ENCODE measurements at regions not wholly inside any gene's neighbourhood (a gene's known extent, or its start where the extent isn't known, plus 50 kb on each side); places are given as distances from the start of the nearest gene placed in this dataset.

DNA sequence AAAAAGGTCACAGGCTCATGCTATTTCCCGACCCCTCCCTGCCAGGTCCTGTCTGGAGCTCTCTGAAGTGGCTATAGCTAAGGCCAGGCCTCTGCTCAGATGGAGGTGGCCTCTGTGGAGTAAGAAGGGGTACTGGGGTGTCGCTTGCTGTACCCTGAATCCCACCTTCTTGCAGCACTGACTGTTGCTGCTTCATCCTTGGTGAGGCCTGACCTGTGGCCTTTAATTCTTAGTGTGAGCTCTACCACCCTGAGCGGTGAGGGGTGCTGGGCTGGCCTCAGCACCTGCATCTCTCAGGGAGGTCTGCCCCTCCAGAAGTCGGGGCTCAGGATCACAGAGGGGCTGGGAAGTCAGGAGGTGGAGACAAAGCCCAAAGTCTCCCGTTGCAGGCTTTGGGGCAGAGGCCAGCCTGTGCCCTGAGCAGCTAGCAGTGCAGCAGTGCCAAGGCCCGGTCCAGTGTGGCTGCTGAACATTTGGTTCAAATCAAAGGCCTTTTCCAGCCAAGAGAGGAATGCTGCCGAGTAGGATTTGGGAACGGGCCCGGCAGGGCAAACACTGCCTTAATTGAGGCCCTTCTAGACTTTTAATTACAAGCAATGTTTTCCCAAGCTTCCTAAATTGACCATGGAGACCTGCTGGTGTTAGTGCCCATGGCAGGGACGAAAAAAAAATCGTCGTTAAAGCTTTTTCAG lies 133.5 kb upstream of the HAAO start (continued):
- TF ChIP-seq, protein P1, sequence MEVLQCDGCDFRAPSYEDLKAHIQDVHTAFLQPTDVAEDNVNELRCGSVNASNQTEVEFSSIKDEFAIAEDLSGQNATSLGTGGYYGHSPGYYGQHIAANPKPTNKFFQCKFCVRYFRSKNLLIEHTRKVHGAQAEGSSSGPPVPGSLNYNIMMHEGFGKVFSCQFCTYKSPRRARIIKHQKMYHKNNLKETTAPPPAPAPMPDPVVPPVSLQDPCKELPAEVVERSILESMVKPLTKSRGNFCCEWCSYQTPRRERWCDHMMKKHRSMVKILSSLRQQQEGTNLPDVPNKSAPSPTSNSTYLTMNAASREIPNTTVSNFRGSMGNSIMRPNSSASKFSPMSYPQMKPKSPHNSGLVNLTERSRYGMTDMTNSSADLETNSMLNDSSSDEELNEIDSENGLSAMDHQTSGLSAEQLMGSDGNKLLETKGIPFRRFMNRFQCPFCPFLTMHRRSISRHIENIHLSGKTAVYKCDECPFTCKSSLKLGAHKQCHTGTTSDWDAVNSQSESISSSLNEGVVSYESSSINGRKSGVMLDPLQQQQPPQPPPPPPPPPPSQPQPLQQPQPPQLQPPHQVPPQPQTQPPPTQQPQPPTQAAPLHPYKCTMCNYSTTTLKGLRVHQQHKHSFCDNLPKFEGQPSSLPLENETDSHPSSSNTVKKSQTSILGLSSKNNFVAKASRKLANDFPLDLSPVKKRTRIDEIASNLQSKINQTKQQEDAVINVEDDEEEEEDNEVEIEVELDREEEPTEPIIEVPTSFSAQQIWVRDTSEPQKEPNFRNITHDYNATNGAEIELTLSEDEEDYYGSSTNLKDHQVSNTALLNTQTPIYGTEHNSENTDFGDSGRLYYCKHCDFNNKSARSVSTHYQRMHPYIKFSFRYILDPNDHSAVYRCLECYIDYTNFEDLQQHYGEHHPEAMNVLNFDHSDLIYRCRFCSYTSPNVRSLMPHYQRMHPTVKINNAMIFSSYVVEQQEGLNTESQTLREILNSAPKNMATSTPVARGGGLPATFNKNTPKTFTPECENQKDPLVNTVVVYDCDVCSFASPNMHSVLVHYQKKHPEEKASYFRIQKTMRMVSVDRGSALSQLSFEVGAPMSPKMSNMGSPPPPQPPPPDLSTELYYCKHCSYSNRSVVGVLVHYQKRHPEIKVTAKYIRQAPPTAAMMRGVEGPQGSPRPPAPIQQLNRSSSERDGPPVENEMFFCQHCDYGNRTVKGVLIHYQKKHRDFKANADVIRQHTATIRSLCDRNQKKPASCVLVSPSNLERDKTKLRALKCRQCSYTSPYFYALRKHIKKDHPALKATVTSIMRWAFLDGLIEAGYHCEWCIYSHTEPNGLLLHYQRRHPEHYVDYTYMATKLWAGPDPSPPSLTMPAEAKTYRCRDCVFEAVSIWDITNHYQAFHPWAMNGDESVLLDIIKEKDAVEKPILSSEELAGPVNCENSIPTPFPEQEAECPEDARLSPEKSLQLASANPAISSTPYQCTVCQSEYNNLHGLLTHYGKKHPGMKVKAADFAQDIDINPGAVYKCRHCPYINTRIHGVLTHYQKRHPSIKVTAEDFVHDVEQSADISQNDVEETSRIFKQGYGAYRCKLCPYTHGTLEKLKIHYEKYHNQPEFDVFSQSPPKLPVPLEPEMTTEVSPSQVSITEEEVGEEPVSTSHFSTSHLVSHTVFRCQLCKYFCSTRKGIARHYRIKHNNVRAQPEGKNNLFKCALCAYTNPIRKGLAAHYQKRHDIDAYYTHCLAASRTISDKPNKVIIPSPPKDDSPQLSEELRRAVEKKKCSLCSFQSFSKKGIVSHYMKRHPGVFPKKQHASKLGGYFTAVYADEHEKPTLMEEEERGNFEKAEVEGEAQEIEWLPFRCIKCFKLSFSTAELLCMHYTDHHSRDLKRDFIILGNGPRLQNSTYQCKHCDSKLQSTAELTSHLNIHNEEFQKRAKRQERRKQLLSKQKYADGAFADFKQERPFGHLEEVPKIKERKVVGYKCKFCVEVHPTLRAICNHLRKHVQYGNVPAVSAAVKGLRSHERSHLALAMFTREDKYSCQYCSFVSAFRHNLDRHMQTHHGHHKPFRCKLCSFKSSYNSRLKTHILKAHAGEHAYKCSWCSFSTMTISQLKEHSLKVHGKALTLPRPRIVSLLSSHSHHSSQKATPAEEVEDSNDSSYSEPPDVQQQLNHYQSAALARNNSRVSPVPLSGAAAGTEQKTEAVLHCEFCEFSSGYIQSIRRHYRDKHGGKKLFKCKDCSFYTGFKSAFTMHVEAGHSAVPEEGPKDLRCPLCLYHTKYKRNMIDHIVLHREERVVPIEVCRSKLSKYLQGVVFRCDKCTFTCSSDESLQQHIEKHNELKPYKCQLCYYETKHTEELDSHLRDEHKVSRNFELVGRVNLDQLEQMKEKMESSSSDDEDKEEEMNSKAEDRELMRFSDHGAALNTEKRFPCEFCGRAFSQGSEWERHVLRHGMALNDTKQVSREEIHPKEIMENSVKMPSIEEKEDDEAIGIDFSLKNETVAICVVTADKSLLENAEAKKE (CRISPR knock-in tag; IDR thresholded peaks at IDR 0.05), result no peak
- TF ChIP-seq CTCF (conservative IDR thresholded peaks at IDR 0.05; ENCODE audit: low read depth in 2 of 2), result no peak

DNA sequence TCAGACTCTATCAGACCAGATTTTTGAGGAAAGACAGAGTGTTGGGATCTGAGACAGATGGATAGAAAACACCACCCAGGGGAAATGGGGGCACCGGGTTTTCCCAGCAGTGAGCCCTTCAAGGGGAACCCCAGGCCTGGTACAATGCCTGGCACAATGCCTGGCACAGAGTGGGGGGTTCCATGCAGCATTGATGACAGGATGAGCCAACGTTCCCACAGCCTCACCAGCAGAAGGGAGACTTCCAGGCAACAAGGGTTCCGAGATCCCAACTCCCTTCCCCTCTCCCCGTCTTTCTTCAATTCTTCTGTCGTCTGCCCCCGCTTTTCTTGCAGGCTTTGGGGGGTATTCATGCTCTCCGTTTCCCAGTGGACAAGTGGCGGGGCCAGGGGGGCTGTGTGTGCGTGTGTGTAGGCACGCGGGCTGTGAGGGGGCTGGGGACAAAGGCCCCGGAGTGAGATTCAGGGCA lies 132.1 kb upstream of the HAAO start:
- peak overlapping the region; percentile 90 for H3K27ac ChIP-seq (ENCODE audit: low read depth)
- DNase-seq (ENCODE audit: low spot score) (no peak), ATAC-seq (no peak; the same call in 2 of the 3 replicates)
- Mint-ChIP-seq H3K36me3 (ENCODE audit: low read depth) (no peaks in the 10 kb centered on the region), H3K27me3 (ENCODE audit: insufficient read depth, low read depth, poor library complexity) (peaks cover 15% of the 10 kb centered on the region), H3K4me3 (peak overlapping the region; percentile 59), H3K27ac (peak overlapping the region; percentile 96), H3K9me3 (no peaks in the 10 kb centered on the region; the same call in 2 of the 3 replicates), H3K4me1 (peaks cover 58% of the 10 kb centered on the region)
- H3K4me2 ChIP-seq, result peak overlapping the region; percentile 71
- no peaks in the 10 kb centered on the region; the same call in 1 of the 2 replicates for H3F3A ChIP-seq (replicated peaks; ENCODE audit: low read depth)
- H3K27me3 ChIP-seq (ENCODE audit: insufficient read depth), result no peaks in the 10 kb centered on the region
- TF ChIP-seq JUNB (IDR thresholded peaks at IDR 0.05; ENCODE audit: unreplicated experiment) (no peak), ZNF331 (CRISPR knock-in tag; IDR thresholded peaks at IDR 0.05; ENCODE audit: low read depth) (no peak), POLR2AphosphoS5 (IDR thresholded peaks at IDR 0.05; ENCODE audit: low read depth) (no peak), EZH2 (IDR thresholded peaks at IDR 0.05; ENCODE audit: low read depth, unreplicated experiment) (no peak), CREB1 (CRISPR knock-in tag; IDR thresholded peaks at IDR 0.05; ENCODE audit: low read depth) (no peak)
- TF ChIP-seq, protein P2, sequence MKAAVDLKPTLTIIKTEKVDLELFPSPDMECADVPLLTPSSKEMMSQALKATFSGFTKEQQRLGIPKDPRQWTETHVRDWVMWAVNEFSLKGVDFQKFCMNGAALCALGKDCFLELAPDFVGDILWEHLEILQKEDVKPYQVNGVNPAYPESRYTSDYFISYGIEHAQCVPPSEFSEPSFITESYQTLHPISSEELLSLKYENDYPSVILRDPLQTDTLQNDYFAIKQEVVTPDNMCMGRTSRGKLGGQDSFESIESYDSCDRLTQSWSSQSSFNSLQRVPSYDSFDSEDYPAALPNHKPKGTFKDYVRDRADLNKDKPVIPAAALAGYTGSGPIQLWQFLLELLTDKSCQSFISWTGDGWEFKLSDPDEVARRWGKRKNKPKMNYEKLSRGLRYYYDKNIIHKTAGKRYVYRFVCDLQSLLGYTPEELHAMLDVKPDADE (IDR thresholded peaks at IDR 0.05), result no peak
- H3K79me2 ChIP-seq (replicated peaks; ENCODE audit: insufficient read depth), result no peaks in the 10 kb centered on the region
- peak overlapping the region; percentile 36; the same call in 1 of the 2 replicates for H3K4me3 ChIP-seq
- no peaks in the 10 kb centered on the region for H3K36me3 ChIP-seq (ENCODE audit: insufficient read depth)
- H4K20me1 ChIP-seq (replicated peaks; ENCODE audit: insufficient read depth), result no peaks in the 10 kb centered on the region
- peaks cover 46% of the 10 kb centered on the region for H3K4me1 ChIP-seq (ENCODE audit: insufficient read depth)
- H2AFZ ChIP-seq, result peak overlapping the region; percentile 97
- peaks cover 8% of the 10 kb centered on the region for H3K9me2 ChIP-seq (ENCODE audit: insufficient read depth)

All from GM23338 (cell line).